ENCODE measurements at regions not wholly inside any gene's neighbourhood (a gene's known extent, or its start where the extent isn't known, plus 50 kb on each side); places are given as distances from the start of the nearest gene placed in this dataset.
"Not testable (repeated sequence)": the region's sequence is repeated elsewhere in the genome, so short reads cannot be mapped to it uniquely, and the experiment has no call there.

- TF ChIP-seq CTCF (IDR thresholded peaks at IDR 0.05; ENCODE audit: low read depth, low read length) = no peak
- H3K4me3 ChIP-seq (replicated peaks in 1 of 2; ENCODE audit: low read depth in 2 of 2, low read length in 2 of 2) = no peak overlapping the region
- no peak for DNase-seq (ENCODE audit: low read depth in 2 of 2)
Measured at GRCh38 chr5:25330721-25331120, 685.9 kb upstream of the CDH10 start.

- H3K4me3 ChIP-seq (replicated peaks in 1 of 2; ENCODE audit: low read depth in 2 of 2, low read length in 2 of 2) = no peak overlapping the region
- no peak for TF ChIP-seq CTCF (IDR thresholded peaks at IDR 0.05; ENCODE audit: low read depth, low read length)
- DNase-seq (ENCODE audit: low read depth in 2 of 2) = no peak
Measured at GRCh38 chr5:25327172-25327571, 682.4 kb upstream of the CDH10 start.

- no peak for DNase-seq (ENCODE audit: low read depth in 2 of 2)
- no peak for TF ChIP-seq CTCF (IDR thresholded peaks at IDR 0.05; ENCODE audit: low read depth, low read length)
- no peak overlapping the region for H3K4me3 ChIP-seq (replicated peaks in 1 of 2; ENCODE audit: low read depth in 2 of 2, low read length in 2 of 2)
Measured at GRCh38 chr5:25301836-25302235, 657.1 kb upstream of the CDH10 start.

GRCh38 chr5:25295067-25295466 lies 650.3 kb upstream of the CDH10 start:
- H3K4me3 ChIP-seq (replicated peaks in 1 of 2; ENCODE audit: low read depth in 2 of 2, low read length in 2 of 2) = no peak overlapping the region
- no peak for TF ChIP-seq CTCF (IDR thresholded peaks at IDR 0.05; ENCODE audit: low read depth, low read length)

GRCh38 chr5:25289766-25290165 lies 645.0 kb upstream of the CDH10 start:
- H3K4me3 ChIP-seq (replicated peaks in 1 of 2; ENCODE audit: low read depth in 2 of 2, low read length in 2 of 2) = not testable (repeated sequence)

More at GRCh38 chr5:25295067-25295466, 650.3 kb upstream of the CDH10 start:
- DNase-seq (ENCODE audit: low read depth in 2 of 2) = no peak

GRCh38 chr5:25286319-25286718 lies 641.5 kb upstream of the CDH10 start:
- TF ChIP-seq CTCF (IDR thresholded peaks at IDR 0.05; ENCODE audit: low read depth, low read length) = no peak
- no peak overlapping the region for H3K4me3 ChIP-seq (replicated peaks in 1 of 2; ENCODE audit: low read depth in 2 of 2, low read length in 2 of 2)
- no peak for DNase-seq (ENCODE audit: low read depth in 2 of 2)

More at GRCh38 chr5:25289766-25290165, 645.0 kb upstream of the CDH10 start:
- DNase-seq (ENCODE audit: low read depth in 2 of 2) = not testable (repeated sequence)

- DNase-seq (ENCODE audit: low read depth in 2 of 2) = no peak
- H3K4me3 ChIP-seq (replicated peaks in 1 of 2; ENCODE audit: low read depth in 2 of 2, low read length in 2 of 2) = no peak overlapping the region
- TF ChIP-seq CTCF (IDR thresholded peaks at IDR 0.05; ENCODE audit: low read depth, low read length) = no peak
Measured at GRCh38 chr5:25285136-25285535, 640.4 kb upstream of the CDH10 start.

GRCh38 chr5:25263507-25263906 lies 618.7 kb upstream of the CDH10 start:
- DNase-seq (ENCODE audit: low read depth in 2 of 2); H3K4me3 ChIP-seq (replicated peaks in 1 of 2; ENCODE audit: low read depth in 2 of 2, low read length in 2 of 2): not testable (repeated sequence)
